ENCODE measurements at regions not wholly inside any gene's neighbourhood (a gene's known extent, or its start where the extent isn't known, plus 50 kb on each side); places are given as distances from the start of the nearest gene placed in this dataset.

GRCh38 chr1:190949939-190950338 lies 472.3 kb upstream of the BRINP3 start:
- DNase-seq (ENCODE audit: low spot score) (no peak), ATAC-seq (no peak)
- Mint-ChIP-seq H3K27me3 (ENCODE audit: low read depth) (no peaks in the 10 kb centered on the region), H3K4me3 (no peak overlapping the region), H3K27ac (no peak overlapping the region), H3K9me3 (no peaks in the 10 kb centered on the region), H3K36me3 (no peaks in the 10 kb centered on the region), H3K4me1 (no peaks in the 10 kb centered on the region; the same call in 1 of the 2 replicates)
- TF ChIP-seq NFATC4 (CRISPR knock-in tag; IDR thresholded peaks at IDR 0.05) (no peak), CBFB (CRISPR knock-in tag; IDR thresholded peaks at IDR 0.05; ENCODE audit: low read depth) (no peak), CDX4 (CRISPR knock-in tag; IDR thresholded peaks at IDR 0.05; ENCODE audit: borderline replicate concordance) (no peak)
- POLR2A ChIA-PET = no interaction called here
- CTCF ChIA-PET = no interaction called here

GRCh38 chr1:190957565-190957964 lies 479.9 kb upstream of the BRINP3 start:
- H3K4me1 Mint-ChIP-seq = no peaks in the 10 kb centered on the region
- CTCF ChIA-PET = no interaction called here
- no peak for ATAC-seq
- H3K27ac Mint-ChIP-seq = no peak overlapping the region
- POLR2A ChIA-PET = no interaction called here
- H3K27me3 Mint-ChIP-seq (ENCODE audit: low read depth) = no peaks in the 10 kb centered on the region
- no peaks in the 10 kb centered on the region for H3K9me3 Mint-ChIP-seq
- no peaks in the 10 kb centered on the region for H3K36me3 Mint-ChIP-seq
- TF ChIP-seq ZNF219 (CRISPR knock-in tag; IDR thresholded peaks at IDR 0.05; ENCODE audit: borderline replicate concordance) (no peak), TEAD1 (CRISPR knock-in tag; IDR thresholded peaks at IDR 0.05) (no peak)
- H3K4me3 Mint-ChIP-seq = no peak overlapping the region
- DNase-seq (ENCODE audit: low spot score) = no peak

- no peaks in the 10 kb centered on the region for H3K36me3 Mint-ChIP-seq
- ChIA-PET POLR2A (no interaction called here), CTCF (no interaction called here)
- no peak for DNase-seq (ENCODE audit: low spot score)
- H3K4me1 Mint-ChIP-seq = no peaks in the 10 kb centered on the region
- no peaks in the 10 kb centered on the region for H3K9me3 Mint-ChIP-seq
- no peak for TF ChIP-seq KAT7 (CRISPR knock-in tag; IDR thresholded peaks at IDR 0.05; ENCODE audit: borderline replicate concordance)
- TF ChIP-seq NR2C2 (CRISPR knock-in tag; IDR thresholded peaks at IDR 0.05) = no peak
- TF ChIP-seq USF2 (CRISPR knock-in tag; IDR thresholded peaks at IDR 0.05) = no peak
- TF ChIP-seq CBFB (CRISPR knock-in tag; IDR thresholded peaks at IDR 0.05; ENCODE audit: low read depth) = no peak
- TF ChIP-seq ATF2 (CRISPR knock-in tag; IDR thresholded peaks at IDR 0.05; ENCODE audit: borderline replicate concordance, low read depth) = no peak
- TF ChIP-seq ESRRA (CRISPR knock-in tag; IDR thresholded peaks at IDR 0.05; ENCODE audit: borderline replicate concordance) = no peak
- no peak for TF ChIP-seq FOXP4 (CRISPR knock-in tag; IDR thresholded peaks at IDR 0.05)
- no peak for TF ChIP-seq GRHL2 (CRISPR knock-in tag; IDR thresholded peaks at IDR 0.05; ENCODE audit: insufficient replicate concordance, severe bottlenecking)
- TF ChIP-seq OVOL2 (CRISPR knock-in tag; IDR thresholded peaks at IDR 0.05; ENCODE audit: borderline replicate concordance) = no peak
- TF ChIP-seq ZBTB21 (CRISPR knock-in tag; IDR thresholded peaks at IDR 0.05; ENCODE audit: borderline replicate concordance) = no peak
- TF ChIP-seq ZNF423 (CRISPR knock-in tag; IDR thresholded peaks at IDR 0.05) = no peak
- no peak for TF ChIP-seq ZBTB43 (CRISPR knock-in tag; IDR thresholded peaks at IDR 0.05)
- TF ChIP-seq ARID4B (CRISPR knock-in tag; IDR thresholded peaks at IDR 0.05; ENCODE audit: borderline replicate concordance) = no peak
- no peak overlapping the region for H3K4me3 Mint-ChIP-seq
- no peak overlapping the region for H3K27ac Mint-ChIP-seq
- no peak for ATAC-seq
- no peaks in the 10 kb centered on the region for H3K27me3 Mint-ChIP-seq (ENCODE audit: low read depth)
Observed at GRCh38 chr1:190963321-190963720, 485.7 kb upstream of the BRINP3 start.
